ENCODE measurements at regions not wholly inside any gene's neighbourhood (a gene's known extent, or its start where the extent isn't known, plus 50 kb on each side); places are given as distances from the start of the nearest gene placed in this dataset.

GRCh38 chr5:162870966-162871365 lies 566.4 kb upstream of the CCNG1 start (continued):
- no peak for TF ChIP-seq ATF2 (CRISPR knock-in tag; IDR thresholded peaks at IDR 0.05; ENCODE audit: borderline replicate concordance, low read depth)
- no peak for TF ChIP-seq PRDM15 (CRISPR knock-in tag; IDR thresholded peaks at IDR 0.05)
- no peak for TF ChIP-seq ZNF416 (CRISPR knock-in tag; IDR thresholded peaks at IDR 0.05)
- no peak for TF ChIP-seq FOXP1 (CRISPR knock-in tag; IDR thresholded peaks at IDR 0.05; ENCODE audit: borderline replicate concordance)
- no peak for TF ChIP-seq ZBTB21 (CRISPR knock-in tag; IDR thresholded peaks at IDR 0.05; ENCODE audit: borderline replicate concordance)
- TF ChIP-seq SMAD3 (CRISPR knock-in tag; IDR thresholded peaks at IDR 0.05; ENCODE audit: borderline replicate concordance) = no peak

- ATAC-seq (no peak), DNase-seq (ENCODE audit: low spot score) (no peak)
- no peak for TF ChIP-seq ETV6 (CRISPR knock-in tag; IDR thresholded peaks at IDR 0.05)
- no peak for TF ChIP-seq ZNF671 (CRISPR knock-in tag; IDR thresholded peaks at IDR 0.05)
- no peak for TF ChIP-seq ZNF423 (CRISPR knock-in tag; IDR thresholded peaks at IDR 0.05)
- no peak for TF ChIP-seq ZNF396 (CRISPR knock-in tag; IDR thresholded peaks at IDR 0.05; ENCODE audit: borderline replicate concordance)
- TF ChIP-seq JUN (CRISPR knock-in tag; IDR thresholded peaks at IDR 0.05) = no peak
- no peak for TF ChIP-seq PRRX2 (CRISPR knock-in tag; IDR thresholded peaks at IDR 0.05)
- TF ChIP-seq ATF2 (CRISPR knock-in tag; IDR thresholded peaks at IDR 0.05; ENCODE audit: borderline replicate concordance, low read depth) = no peak
- no peak for TF ChIP-seq ZNF138 (CRISPR knock-in tag; conservative IDR thresholded peaks at IDR 0.05)
- TF ChIP-seq HMGA2 (CRISPR knock-in tag; IDR thresholded peaks at IDR 0.05) = no peak
- no peak for TF ChIP-seq FOXK1 (CRISPR knock-in tag; IDR thresholded peaks at IDR 0.05)
- no peak for TF ChIP-seq USF1 (CRISPR knock-in tag; IDR thresholded peaks at IDR 0.05)
- TF ChIP-seq NR3C1 (CRISPR knock-in tag; conservative IDR thresholded peaks at IDR 0.05; ENCODE audit: low read depth) = no peak
- TF ChIP-seq ZNF281 (CRISPR knock-in tag; IDR thresholded peaks at IDR 0.05) = no peak
- TF ChIP-seq RELA (CRISPR knock-in tag; IDR thresholded peaks at IDR 0.05; ENCODE audit: borderline replicate concordance) = no peak
- peaks cover 44% of the 10 kb centered on the region for H3K9me3 Mint-ChIP-seq
- no peak overlapping the region for H3K27ac Mint-ChIP-seq
- ChIA-PET CTCF (interaction anchor here (1.6 kb wide), 1 partner anchor 635 kb away, joined by 3 read pairs; no protein-coding TSS in a partner anchor), POLR2A (no interaction called here)
- no peak overlapping the region for H3K4me3 Mint-ChIP-seq
- H3K36me3 Mint-ChIP-seq = peaks cover 27% of the 10 kb centered on the region
- no peaks in the 10 kb centered on the region for H3K27me3 Mint-ChIP-seq (ENCODE audit: low read depth)
- peaks cover 8% of the 10 kb centered on the region for H3K4me1 Mint-ChIP-seq
These were observed 554.8 kb upstream of the CCNG1 start for GRCh38 chr5:162882629-162883028.

Data from WTC11 (cell line).